GM18502 (cell line): ENCODE measurements at regions not wholly inside any gene's neighbourhood (a gene's known extent, or its start where the extent isn't known, plus 50 kb on each side); places are given as distances from the start of the nearest gene placed in this dataset.

Experiments used
- ATAC-seq: cut with Tn5 transposase; IDR thresholded peaks from one replicate; pipeline ENCODE4 v1.9.1; 2021; ENCODE audit warnings: mild to moderate bottlenecking; ENCODE audit not compliant: unreplicated experiment, poor library complexity

- ATAC-seq = no peak
These were observed 57.2 kb downstream of the C16orf82 start for GRCh38 chr16:27123795-27124409.

GRCh38 chr16:27127308-27127707, 60.6 kb downstream of the C16orf82 start:
- no peak for ATAC-seq

GRCh38 chr16:27129401-27129800, 62.7 kb downstream of the C16orf82 start:
- ATAC-seq = no peak

GRCh38 chr16:27138257-27138656, 65.1 kb upstream of the KDM8 start:
- ATAC-seq = no peak

- no peak for ATAC-seq
These were observed 57.7 kb upstream of the KDM8 start for GRCh38 chr16:27145630-27146029.

GRCh38 chr16:27149986-27150385, 53.3 kb upstream of the KDM8 start:
- ATAC-seq = peak; percentile 69

GRCh38 chr16:27152121-27152520, 51.2 kb upstream of the KDM8 start:
- ATAC-seq = no peak

- no peak for ATAC-seq
These were observed 50.5 kb upstream of the KDM8 start for GRCh38 chr16:27152801-27153200.
